Testis (tissue), 2 donors: ENCODE measurements at regions not wholly inside any gene's neighbourhood (a gene's known extent, or its start where the extent isn't known, plus 50 kb on each side); places are given as distances from the start of the nearest gene placed in this dataset.

Experiments used
- DNase-seq: peaks from one replicate; pipeline ENCODE4 v3.0.0-alpha.2; 2019
- H3K27ac ChIP-seq, 2 donors: fragments of 200-600 bp; sonication (generic); one replicate each; pipeline ENCODE4 v1.5.1; 2019
- H3K27me3 ChIP-seq: fragments of 200-600 bp; sonication (generic); one replicate; pipeline ENCODE4 v1.5.1; 2019
- H3K36me3 ChIP-seq: fragments of 200-600 bp; sonication (generic); one replicate; pipeline ENCODE4 v1.5.1; 2017; ENCODE audit warnings: low read depth; ENCODE audit errors: missing control alignments
- H3K4me1 ChIP-seq: fragments of 200-600 bp; sonication (generic); one replicate; pipeline ENCODE4 v1.5.1; 2019
- H3K4me3 ChIP-seq, 2 donors: fragments of 200-600 bp; sonication (generic); one replicate each; pipeline ENCODE4 v1.5.1; 2017 to 2019
- H3K9me3 ChIP-seq: fragments of 200-600 bp; sonication (generic); one replicate; pipeline ENCODE4 v1.5.1; 2017
- CTCF ChIP-seq, 3 experiments: fragments of 450-650 bp in 2 of 3; fragments of 200-600 bp in 1 of 3; sonication (generic) in 1 of 3; IDR thresholded peaks; one replicate each; pipeline ENCODE4 v1.5.1; 2016 to 2019; ENCODE audit warnings: antibody characterized with exemption in 3 of 3, mild to moderate bottlenecking in 2 of 3, moderate library complexity in 1 of 3
- POLR2A ChIP-seq: fragments of 450-650 bp; IDR thresholded peaks from one replicate; pipeline ENCODE4 v1.6.1; 2017; ENCODE audit warnings: antibody characterized with exemption, mild to moderate bottlenecking, moderate library complexity
- WGBS, 2 donors: methylation state at CpG; one replicate each; pipeline ENCODE4 v1.1.5; 2018; 5-methylcytosine and 5-hydroxymethylcytosine counted together
- intact Hi-C: fragments of 100-400 bp; cut with DNase I; formaldehyde crosslinking; loops from one replicate; pipeline ENCODE4 v1.15.1; 2023; ENCODE audit warnings: low total_unique reads

GRCh38 chr19:16022251-16022650 is 54.0 kb upstream of the TPM4 start:
- no peak for DNase-seq
- intact Hi-C loops: no loop called here
- no peaks in the 10 kb centered on the region for H3K36me3 ChIP-seq
- no peaks in the 10 kb centered on the region for H3K27me3 ChIP-seq
- 55 to 69% methylated on average over 6 to 7 of the region's 8 CpGs for WGBS, 2 donors
- H3K9me3 ChIP-seq: no peaks in the 10 kb centered on the region
- TF ChIP-seq POLR2A (no peak), CTCF (IDR thresholded peaks at IDR 0.05) (no peak)
- no peak overlapping the region for H3K27ac ChIP-seq
- no peaks in the 10 kb centered on the region for H3K4me1 ChIP-seq
- H3K4me3 ChIP-seq: no peak overlapping the region

GRCh38 chr19:16022681-16023080 is 53.6 kb upstream of the TPM4 start:
- Histone ChIP-seq H3K36me3 (no peaks in the 10 kb centered on the region), H3K27ac (no peak overlapping the region), H3K27me3 (no peaks in the 10 kb centered on the region), H3K4me1 (no peaks in the 10 kb centered on the region), H3K4me3 (no peak overlapping the region), H3K9me3 (no peaks in the 10 kb centered on the region)
- DNase-seq: no peak
- WGBS, 2 donors: 80% methylated on average over 4 of the region's 4 CpGs; no CpG with 5 or more reads in 1 of the 2 donors
- TF ChIP-seq POLR2A (no peak), CTCF (IDR thresholded peaks at IDR 0.05) (no peak)
- intact Hi-C loops: no loop called here

- H3K9me3 ChIP-seq: no peaks in the 10 kb centered on the region
- H3K27ac ChIP-seq: no peak overlapping the region
- no peak for DNase-seq
- no peaks in the 10 kb centered on the region for H3K4me1 ChIP-seq
- H3K4me3 ChIP-seq: no peak overlapping the region
- no peak for TF ChIP-seq CTCF (IDR thresholded peaks at IDR 0.05)
- TF ChIP-seq POLR2A: no peak
- no peaks in the 10 kb centered on the region for H3K27me3 ChIP-seq
- intact Hi-C loops: no loop called here
- H3K36me3 ChIP-seq: no peaks in the 10 kb centered on the region
- WGBS, 2 donors: 65 to 71% methylated on average over 5 to 14 of the region's 14 CpGs
Observed at GRCh38 chr19:16023146-16023915, 53.0 kb upstream of the TPM4 start.

GRCh38 chr19:16024266-16025107 is 51.8 kb upstream of the TPM4 start:
- Histone ChIP-seq H3K36me3 (no peaks in the 10 kb centered on the region), H3K27me3 (no peaks in the 10 kb centered on the region), H3K4me3 (no peak overlapping the region), H3K4me1 (no peaks in the 10 kb centered on the region), H3K9me3 (no peaks in the 10 kb centered on the region), H3K27ac (no peak overlapping the region)
- no peak for DNase-seq
- intact Hi-C loops: no loop called here
- WGBS, 2 donors: 82 to 88% methylated on average over 5 to 18 of the region's 18 CpGs
- TF ChIP-seq CTCF (IDR thresholded peaks at IDR 0.05) (no peak), POLR2A (no peak)
